ENCODE measurements at regions not wholly inside any gene's neighbourhood (a gene's known extent, or its start where the extent isn't known, plus 50 kb on each side); places are given as distances from the start of the nearest gene placed in this dataset.

DNA sequence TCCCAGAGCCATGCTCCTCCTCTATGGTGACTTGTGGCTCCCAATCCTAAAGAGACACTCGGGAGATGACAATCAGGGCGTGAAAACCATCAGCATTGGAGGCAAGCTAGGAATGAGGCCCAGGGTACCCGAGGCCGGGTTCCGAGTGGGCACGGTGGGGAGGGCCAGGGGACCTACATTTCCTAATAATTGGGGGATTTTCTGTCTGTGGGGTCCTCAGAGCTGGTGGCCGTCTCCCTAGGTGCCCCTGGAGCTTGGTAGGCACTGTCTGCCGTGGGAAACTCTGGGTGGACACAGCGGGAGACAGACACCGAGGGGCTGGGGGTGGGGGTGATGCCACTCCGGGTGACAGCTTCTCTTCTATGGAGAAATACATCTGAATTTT lies 312.5 kb upstream of the TNRC6C start:
- intact Hi-C loops (cut with DNase I): no loop called here
- DNase-seq (no peak), ATAC-seq (ENCODE audit: poor library complexity) (no peak)

DNA sequence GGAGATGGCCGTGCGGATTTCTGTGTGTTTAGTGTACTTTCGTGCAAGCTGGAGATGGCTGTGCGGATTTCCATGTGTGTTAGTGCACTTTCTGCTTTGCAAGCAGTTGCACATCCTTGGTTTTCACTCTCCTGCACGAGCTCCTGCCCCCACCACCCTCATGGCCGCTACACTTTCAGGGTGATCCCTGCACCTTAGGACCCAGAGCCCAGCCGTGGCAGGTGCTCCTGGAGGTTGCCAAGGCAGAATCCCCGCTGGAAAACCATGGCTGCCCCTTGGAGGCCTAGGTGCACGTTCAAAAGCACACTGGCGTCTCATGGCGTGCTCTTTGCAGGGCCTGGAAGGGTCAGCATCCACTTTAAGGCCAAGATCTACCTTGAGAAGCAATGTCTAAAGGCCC lies 311.0 kb upstream of the TNRC6C start:
- ATAC-seq (ENCODE audit: poor library complexity): no peak
- intact Hi-C loops (cut with DNase I): no loop called here
- no peak for DNase-seq

DNA sequence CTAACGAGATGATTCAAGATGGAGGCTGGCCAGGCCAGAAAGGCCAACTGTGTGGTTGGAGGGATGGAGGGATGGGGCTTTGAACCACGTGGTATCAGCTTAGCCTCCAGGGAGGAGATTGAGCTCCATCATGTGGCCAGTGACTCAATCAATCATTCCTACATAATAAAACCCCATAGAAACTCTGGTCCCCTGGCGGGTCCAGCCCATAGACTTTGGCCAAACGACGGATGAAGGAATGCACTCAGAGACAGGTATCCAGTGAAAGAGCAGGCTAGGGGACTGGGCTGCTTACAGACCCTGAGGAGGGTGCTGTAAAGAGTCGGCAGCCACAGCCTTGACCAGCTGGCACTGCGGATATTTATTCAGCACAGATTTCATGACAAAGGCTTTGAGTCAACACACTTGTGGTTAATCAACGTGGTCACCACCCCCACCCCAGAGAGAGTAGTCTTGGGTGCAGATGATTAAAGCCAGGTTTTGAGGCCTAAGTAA lies 308.7 kb upstream of the TNRC6C start:
- no peak for ATAC-seq (ENCODE audit: poor library complexity)
- intact Hi-C loops (cut with DNase I): no loop called here

DNA sequence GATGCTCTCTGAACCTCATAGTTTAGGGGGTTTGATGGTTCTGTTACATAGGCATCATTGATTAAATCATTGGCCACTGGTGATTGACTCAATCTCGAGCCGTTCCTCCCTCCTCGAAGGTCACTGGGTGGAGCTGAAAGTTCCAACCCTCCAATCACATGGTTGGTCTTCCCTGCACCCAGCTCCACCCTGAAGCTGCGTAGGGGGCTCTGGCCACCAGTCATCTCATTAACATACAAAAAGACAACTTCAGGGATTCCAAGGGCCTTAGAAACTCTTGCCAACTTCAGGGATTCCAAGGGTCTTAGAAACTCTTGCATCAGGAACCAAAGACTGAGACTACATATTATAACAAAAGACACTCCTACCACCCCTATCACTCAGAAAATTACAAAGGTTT lies 306.5 kb upstream of the TNRC6C start:
- DNase-seq (no peak), ATAC-seq (ENCODE audit: poor library complexity) (no peak)
- intact Hi-C loops (cut with DNase I): no loop called here

More for the DNA sequence above, 308.7 kb upstream of the TNRC6C start:
- no peak for DNase-seq

DNA sequence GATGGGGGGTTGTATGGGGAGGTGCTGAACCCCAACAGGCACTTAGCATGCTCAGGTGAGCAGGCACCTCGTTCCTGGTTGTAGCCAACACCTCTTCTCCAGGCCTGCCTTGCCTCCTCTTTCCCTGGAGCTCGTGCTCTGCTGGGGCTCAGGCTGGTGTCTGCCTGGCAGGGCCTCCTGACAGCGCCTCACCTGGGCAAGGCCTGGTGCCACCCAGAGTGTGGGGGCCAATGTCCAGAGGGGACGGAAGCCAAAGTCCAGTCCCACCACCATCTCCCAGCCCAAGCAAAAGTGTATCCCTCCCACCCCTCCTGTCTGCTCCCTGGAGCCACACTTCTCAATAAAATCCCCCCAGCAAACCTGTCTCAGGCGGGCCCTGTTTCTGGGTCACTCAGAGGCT lies 304.2 kb upstream of the TNRC6C start:
- DNase-seq (no peak), ATAC-seq (ENCODE audit: poor library complexity) (no peak)
- intact Hi-C loops (cut with DNase I): no loop called here

DNA sequence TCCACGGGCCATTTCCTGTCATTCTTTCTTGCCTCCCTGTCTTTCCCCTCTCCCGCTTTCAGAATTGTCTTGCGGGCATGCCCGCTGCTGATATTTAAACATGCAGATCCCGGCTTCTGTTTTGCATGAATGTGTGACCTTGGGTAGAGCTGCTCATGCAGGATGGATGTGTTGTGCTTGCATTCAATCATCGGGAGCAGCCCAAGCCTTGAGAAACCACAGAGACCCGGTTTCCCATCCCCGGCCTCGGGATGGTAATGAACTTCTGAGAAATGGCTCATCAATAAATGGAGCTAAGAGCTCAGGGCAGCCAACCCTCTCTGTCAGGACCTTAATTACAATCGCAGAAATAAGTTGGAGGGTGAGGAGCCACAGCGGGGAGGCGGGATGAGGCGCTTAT lies 303.7 kb upstream of the TNRC6C start:
- intact Hi-C loops (cut with DNase I): no loop called here
- no peak for DNase-seq
- no peak for ATAC-seq (ENCODE audit: poor library complexity)

DNA sequence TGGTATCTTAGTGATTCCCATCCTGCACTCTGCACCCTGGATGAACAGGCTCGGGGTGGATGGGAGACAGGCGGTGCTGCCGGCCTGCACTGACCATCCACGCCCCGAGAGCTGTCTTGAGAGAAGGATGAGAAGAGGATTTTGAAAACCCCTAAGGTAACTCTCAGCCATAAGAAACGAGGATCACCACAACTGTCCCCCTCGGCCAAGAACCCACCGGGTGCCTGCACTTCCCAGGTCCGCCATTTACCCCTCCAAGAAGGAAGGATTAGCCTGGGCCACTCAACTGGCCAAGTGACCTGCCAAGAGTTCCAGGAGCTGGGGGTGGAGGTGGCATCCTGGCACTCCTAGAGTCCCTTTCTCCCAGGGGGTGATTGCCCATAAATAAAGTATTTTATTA lies 302.4 kb upstream of the TNRC6C start:
- no peak for ATAC-seq (ENCODE audit: poor library complexity)
- no peak for DNase-seq
- intact Hi-C loops (cut with DNase I): no loop called here

DNA sequence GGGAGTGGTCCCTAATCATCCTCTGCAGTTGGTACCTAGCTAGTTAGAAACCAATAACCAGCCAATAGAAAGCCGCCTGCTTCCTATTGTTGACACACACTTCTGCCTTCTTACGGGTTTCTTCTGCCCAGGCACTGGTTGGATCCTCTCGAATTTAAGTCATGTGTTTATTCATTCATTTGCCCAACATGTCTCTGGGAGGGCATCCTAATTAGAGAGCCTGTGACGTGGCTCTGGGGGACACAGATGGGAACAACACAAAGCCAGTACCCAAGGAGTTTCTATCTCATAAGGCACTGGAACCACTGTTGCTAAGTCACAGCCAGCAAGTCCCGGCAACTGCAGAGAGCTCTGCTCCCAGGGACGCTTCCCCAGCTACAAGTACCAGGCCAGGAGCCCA lies 300.7 kb upstream of the TNRC6C start:
- no peak for ATAC-seq (ENCODE audit: poor library complexity)
- intact Hi-C loops (cut with DNase I): no loop called here
- no peak for DNase-seq

DNA sequence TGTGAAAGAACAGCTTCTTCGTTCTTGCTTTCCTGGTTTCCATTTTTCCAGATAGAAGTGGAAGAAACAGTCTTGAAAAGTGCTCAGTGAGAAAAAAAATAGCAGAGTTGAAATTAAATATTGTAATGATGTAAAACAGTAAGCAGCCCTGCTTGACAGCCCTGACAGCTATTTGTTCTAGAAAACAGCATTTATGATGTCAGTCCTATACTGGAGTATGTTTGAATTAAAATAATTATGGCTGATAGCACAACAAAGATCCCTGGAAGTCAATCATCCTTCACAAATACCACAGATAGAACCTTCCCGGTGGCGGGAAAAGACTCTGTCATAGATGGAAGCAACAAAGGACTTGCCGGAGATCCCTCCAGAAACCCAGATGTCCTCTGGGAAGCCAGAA lies 298.0 kb upstream of the TNRC6C start:
- ATAC-seq (ENCODE audit: poor library complexity): no peak
- DNase-seq: no peak
- intact Hi-C loops (cut with DNase I): no loop called here

DNA sequence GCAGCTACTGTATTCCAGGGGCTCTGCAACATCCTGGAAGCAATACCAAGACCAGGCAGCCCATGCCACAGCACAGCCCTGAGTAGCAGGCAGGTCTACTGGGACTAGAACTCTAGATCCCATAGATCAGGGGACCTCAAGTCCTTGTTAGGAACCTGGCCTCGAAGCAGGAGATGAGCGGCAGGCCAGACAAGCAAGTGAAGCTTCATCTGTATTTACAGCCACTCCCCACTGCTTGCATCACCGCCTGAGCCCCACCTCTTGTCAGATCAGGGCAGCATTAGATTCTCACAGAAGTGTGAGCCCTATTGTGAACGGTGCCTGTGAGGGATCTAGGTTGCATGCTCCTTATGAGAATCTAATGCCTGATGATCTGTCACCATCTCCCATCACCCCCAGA lies 295.7 kb upstream of the TNRC6C start:
- DNase-seq (no peak), ATAC-seq (ENCODE audit: poor library complexity) (no peak)
- intact Hi-C loops (cut with DNase I): no loop called here

DNA sequence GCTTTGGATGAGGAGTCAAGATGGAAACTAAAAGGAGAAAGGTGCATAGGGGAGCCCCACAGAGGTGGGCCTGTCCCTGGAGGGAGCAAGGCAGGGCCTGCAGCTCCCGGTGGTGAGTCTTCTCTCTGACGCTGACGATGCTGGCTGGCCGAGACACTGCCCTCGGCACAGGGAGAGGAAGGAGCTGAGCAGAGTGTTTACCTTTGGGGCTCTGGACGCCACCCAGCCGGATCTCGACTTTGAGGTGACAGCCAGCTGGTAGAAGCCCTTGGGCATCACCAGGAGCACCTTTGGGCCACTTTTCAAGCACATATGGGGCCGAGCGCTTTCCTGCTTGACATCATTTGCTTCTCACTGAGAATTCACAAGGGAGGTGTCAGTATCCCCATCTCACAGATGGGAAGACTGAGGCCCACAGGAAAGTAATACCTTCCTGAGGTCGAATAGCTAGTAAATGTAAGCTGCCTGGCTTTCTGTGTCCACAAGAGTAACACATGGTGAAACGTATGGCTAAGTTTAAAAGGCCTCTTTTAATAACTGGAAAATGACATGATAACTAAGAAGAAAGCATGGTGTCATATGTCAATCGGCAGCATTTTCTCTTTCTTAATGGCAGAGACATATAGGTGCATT lies 294.3 kb upstream of the TNRC6C start:
- ATAC-seq (ENCODE audit: poor library complexity) (no peak), DNase-seq (no peak)
- intact Hi-C loops (cut with DNase I): no loop called here

DNA sequence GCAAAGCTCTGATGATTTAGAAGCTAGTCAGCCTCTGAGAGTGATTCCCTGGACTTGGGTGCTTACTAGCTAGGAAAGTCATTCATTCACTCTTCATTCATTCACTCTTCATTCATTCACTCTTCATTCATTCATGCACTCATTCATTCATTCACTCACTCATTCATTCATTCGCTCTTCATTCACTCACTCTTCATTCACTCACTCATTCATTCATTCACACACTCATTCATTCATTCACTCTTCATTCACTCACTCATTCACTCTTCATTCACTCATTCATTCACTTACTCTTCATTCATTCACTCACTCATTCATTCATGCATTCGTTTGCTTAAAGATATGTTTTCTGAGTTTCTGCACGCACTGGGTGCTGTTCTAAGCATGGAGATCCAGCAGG lies 292.7 kb upstream of the TNRC6C start:
- ATAC-seq (ENCODE audit: poor library complexity): no peak
- intact Hi-C loops (cut with DNase I): no loop called here
- no peak for DNase-seq

DNA sequence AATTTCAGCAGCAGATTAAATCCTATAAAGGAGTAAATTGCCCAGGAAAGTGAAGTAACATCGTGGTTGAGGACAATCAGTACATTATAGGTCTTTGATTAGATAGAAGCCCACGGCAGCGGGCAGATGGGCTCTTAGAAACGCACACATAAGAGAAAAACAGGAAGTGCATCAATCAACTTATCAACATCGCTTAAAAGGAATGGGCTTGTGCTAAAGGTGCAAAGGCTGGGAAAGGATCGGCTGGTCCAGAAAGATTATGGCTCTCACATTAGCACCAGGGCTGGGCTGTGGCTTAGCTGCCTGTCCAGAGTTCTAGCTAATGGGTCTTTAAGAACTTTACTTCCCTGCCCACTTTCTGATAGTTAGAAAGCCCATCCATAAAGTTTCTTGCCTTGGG lies 292.0 kb upstream of the TNRC6C start:
- intact Hi-C loops (cut with DNase I): no loop called here
- ATAC-seq (ENCODE audit: poor library complexity) (no peak), DNase-seq (no peak)

DNA sequence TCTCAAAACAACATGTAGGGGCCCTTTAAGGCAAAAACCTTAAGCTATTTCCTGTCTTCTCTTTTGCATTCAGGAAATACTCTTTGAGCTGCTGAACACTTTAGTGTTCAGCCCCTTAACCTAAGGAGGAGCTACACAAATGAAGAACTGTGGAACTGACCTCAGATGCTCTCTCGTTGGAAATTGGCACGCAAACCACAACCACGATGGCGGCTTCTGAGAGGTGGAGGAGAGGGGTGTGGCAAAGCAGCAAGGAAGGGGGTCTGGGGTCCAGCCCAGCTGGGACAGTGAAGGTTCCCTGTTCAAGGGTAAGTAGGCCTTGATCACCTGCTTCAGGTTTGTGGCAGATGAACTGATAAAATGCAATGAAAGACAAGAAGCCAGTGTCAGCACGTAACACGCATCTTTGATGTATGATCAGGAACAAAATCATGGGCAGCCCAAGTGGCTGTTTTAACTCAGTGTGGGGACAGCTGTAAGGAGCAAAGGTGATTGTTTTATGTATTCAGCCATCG lies 291.6 kb upstream of the TNRC6C start:
- DNase-seq: no peak
- ATAC-seq (ENCODE audit: poor library complexity): no peak
- intact Hi-C loops (cut with DNase I): no loop called here

DNA sequence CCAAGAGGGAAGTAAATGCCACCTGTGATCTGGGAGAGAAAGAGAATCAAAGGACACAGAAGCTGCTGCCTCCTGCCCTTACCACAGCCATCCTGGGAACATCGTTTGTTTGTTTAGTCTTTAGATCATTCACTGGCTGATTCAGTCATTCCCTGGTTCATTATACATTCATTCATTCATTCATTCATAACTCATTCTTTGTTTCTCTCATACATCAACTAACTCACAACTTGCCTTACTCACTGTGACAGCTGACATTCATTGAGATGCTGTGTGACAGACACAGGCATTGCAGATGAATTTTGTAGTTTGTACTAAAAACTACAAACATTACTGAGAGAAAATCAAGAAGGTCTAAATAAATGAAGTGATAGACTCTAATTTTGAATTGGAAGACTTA lies 291.0 kb upstream of the TNRC6C start:
- ATAC-seq (ENCODE audit: poor library complexity): no peak
- DNase-seq: no peak
- intact Hi-C loops (cut with DNase I): no loop called here

DNA sequence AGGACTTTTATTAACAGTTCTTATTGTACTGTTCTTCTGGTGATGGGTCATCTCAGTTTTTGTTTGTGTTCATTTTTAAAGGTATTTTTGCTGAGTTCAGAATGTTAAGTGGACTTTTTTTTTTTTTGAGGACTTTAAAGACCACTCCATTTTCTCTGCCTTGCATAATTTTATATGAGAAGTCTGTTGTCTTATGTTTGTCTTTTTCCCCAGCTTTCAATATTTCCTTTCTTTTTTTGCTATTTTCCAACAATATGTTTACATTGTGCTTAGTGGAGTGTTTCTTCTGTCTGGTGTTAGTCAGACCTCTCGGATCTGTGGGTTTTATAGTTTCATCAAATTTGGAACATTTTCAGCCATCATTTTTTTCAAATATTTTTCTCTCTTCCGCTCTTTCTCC lies 290.0 kb upstream of the TNRC6C start:
- DNase-seq (no peak), ATAC-seq (ENCODE audit: poor library complexity) (no peak)
- intact Hi-C loops (cut with DNase I): no loop called here

DNA sequence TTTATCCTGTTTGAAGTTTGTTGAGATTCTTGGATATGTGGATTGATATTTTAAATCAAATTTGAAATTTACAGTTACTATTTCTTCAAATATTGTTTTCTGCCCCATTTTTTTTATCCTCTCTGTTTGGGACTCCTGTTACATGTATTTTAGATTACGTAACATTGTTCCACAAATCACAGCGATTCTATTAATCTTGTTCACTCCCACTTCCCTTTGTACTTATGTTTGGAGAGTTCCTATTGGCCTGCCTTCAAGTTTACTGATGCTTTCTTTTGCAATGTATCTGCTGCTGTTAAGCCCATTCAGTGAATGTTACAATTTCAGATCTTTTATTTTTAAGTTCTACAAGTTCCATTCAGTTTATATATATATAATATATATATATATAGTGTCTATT lies 288.3 kb upstream of the TNRC6C start:
- no peak for ATAC-seq (ENCODE audit: poor library complexity)
- intact Hi-C loops (cut with DNase I): no loop called here
- DNase-seq: no peak

DNA sequence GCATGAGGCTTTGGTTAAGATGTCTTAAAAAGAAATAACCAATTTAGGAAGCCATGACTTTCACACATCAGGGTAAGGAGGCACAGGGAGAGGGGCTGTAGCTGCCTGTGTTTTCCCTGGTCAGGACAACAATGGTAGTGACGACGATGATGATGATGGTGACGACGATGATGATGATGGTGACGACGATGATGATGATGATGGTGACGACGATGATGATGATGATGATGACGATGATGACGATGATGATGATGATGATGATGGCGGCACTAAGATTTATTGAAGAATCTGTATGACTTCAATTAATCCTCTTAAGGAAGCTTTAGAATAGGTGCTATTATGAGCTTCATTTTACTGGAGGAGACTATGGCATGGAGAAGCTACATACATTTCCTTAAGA lies 284.1 kb upstream of the TNRC6C start:
- intact Hi-C loops (cut with DNase I): no loop called here
- ATAC-seq (ENCODE audit: poor library complexity) (no peak), DNase-seq (no peak)

DNA sequence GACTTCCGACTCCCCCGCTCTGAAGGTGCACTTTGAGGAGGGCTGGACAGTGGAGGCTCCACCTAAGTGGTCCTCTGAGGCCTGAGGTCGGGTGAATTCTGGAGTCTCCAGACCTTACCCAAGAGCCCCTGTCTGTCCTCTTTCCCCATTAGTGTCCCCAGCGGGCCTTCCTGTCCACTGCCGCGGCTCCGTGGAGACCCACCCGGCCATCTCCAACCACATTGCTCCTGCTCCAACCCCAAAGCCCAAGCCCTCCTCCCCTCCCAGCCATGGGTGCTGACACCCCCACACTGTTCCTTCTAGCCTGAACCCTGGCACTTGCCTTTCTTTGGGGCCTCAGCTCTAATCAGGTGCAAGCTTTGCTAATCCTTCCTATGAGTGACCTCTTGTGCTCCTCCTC lies 283.1 kb upstream of the TNRC6C start:
- no peak for ATAC-seq (ENCODE audit: poor library complexity)
- no peak for DNase-seq
- intact Hi-C loops (cut with DNase I): no loop called here

DNA sequence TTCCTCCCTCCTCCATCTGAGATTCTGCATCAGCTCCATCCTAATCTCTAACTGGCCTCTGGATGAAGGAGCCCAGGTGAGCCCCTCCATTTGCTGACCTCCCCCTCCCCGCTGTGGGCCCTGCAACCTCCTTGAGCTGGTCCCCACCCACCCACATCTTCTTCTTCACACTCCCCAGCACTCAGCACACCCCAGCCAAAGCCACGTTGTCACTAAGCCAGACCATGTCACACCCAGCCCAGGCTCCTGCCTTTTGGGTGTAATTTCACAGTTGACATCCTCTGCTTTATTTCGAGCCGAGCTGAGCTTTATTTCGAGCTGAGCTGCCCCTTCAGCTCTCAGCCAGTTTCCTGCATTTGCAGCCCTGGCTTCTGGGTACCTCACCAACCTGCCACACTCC lies 282.7 kb upstream of the TNRC6C start:
- ATAC-seq (ENCODE audit: poor library complexity) (no peak), DNase-seq (no peak)
- intact Hi-C loops (cut with DNase I): no loop called here

DNA sequence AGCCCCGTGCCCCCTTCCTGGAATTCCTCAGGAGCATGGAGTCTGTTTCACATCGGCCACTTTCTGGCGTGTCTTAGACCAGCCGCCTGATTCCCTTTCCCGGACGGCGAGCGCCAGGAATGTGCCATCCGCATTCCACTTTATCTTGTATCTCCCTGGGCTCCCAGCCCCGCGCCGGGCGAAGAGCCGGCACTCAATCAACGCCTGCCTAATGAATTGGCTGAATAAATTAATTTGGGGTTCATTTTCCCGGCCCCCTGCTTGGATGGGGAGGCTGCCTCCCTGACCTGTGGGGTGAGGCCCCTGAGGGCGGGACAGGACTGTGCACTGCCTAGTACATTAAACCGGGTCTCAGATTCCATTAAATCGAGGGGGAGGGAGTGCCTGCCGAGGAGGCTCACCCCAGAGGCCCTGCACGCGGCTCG lies 282.3 kb upstream of the TNRC6C start:
- peak; percentile 64 for DNase-seq
- ATAC-seq (ENCODE audit: poor library complexity): peak; percentile 76
- intact Hi-C loops (cut with DNase I): no loop called here

All from Right ventricle myocardium superior (tissue), 1 donor.